HCT116 (cell line): ENCODE measurements at regions not wholly inside any gene's neighbourhood (a gene's known extent, or its start where the extent isn't known, plus 50 kb on each side); places are given as distances from the start of the nearest gene placed in this dataset.

ENCODE experiments used
- ATAC-seq: fragments of 200-7000 bp; cut with Tn5 transposase; 2 replicates; pipeline ENCODE4 v1.9.1; 2020; ENCODE audit warnings: mild to moderate bottlenecking, moderate library complexity
- BruUV-seq: library from RNA; stranded (reverse); fragments of 400-500 nt; replicated peaks from 2 replicates; lab custom pipeline; 2021; lab: Mats Ljungman, UMichigan
- CTCF ChIA-PET: fragments of 300-600 bp; sonication (Branson Sonifier 250); formaldehyde crosslinking; loops from one replicate; lab custom pipeline; 2021; ENCODE audit warnings: antibody characterized with exemption; lab: Charles Lee
- POLR2A ChIA-PET: fragments of 300-600, 350-600 bp; sonication (Branson Sonifier 250); formaldehyde crosslinking; loops from one replicate; lab custom pipeline; 2021; ENCODE audit warnings: antibody characterized with exemption; lab: Charles Lee
- RAD21 ChIA-PET, 2 experiments: fragments of 300-600 bp; sonication (Branson Sonifier 250); formaldehyde crosslinking; loops; one replicate each; lab custom pipeline; 2023; ENCODE audit warnings: low total read pairs in 2 of 2; ENCODE audit not compliant: uncharacterized antibody in 2 of 2, unreplicated experiment in 2 of 2, low non-redundant PET in 1 of 2; lab: Charles Lee
- DNase-seq: peaks from one replicate; pipeline ENCODE4 v3.0.0-alpha.2; 2010; ENCODE audit warnings: low read depth, low spot score
- H2AFZ ChIP-seq: fragments of 200-600 bp; shearing (Covaris generic), sonication (generic); 2 replicates; pipeline ENCODE4 v1.6.1; 2017; ENCODE audit warnings: low read depth, mixed run types, mixed read lengths, antibody characterized with exemption, low read length; ENCODE audit not compliant: poor library complexity, severe bottlenecking
- H3K27ac ChIP-seq: 2 replicates; pipeline ENCODE4 v1.5.1; 2012; ENCODE audit warnings: low read depth, low read length
- H3K27me3 ChIP-seq: fragments of 200-600 bp; sonication (generic); 2 replicates; pipeline ENCODE4 v1.6.1; 2016; ENCODE audit warnings: mixed run types, low read length, mixed read lengths; ENCODE audit not compliant: insufficient read depth
- H3K36me3 ChIP-seq, 2 experiments: fragments of 200-500 bp in 1 of 2; fragments of 200-600 bp in 1 of 2; sonication (Bioruptor generic) in 1 of 2; sonication (generic) in 1 of 2; 2 replicates each; pipeline versions ENCODE4 v1.5.1 to v1.6.1; 2014 to 2016; ENCODE audit warnings: low read length in 2 of 2, inconsistent platforms in 1 of 2, mixed read lengths in 1 of 2, mixed run types in 1 of 2; ENCODE audit not compliant: insufficient read depth in 2 of 2, control insufficient read depth in 1 of 2
- H3K4me1 ChIP-seq, 2 experiments: fragments of 200-600 bp in 1 of 2; sonication (generic) in 1 of 2; 2 replicates each; pipeline versions ENCODE4 v1.5.1 to v1.6.1; 2012 to 2017; ENCODE audit warnings: low read length in 2 of 2, inconsistent platforms in 1 of 2, mild to moderate bottlenecking in 1 of 2, mixed read lengths in 1 of 2, mixed run types in 1 of 2, moderate library complexity in 1 of 2; ENCODE audit not compliant: insufficient read depth in 2 of 2, control insufficient read depth in 1 of 2
- H3K4me2 ChIP-seq: fragments of 200-600 bp; sonication (generic); 2 replicates; pipeline ENCODE4 v1.6.1; 2017; ENCODE audit warnings: mixed run types, low read length, mixed read lengths
- H3K4me3 ChIP-seq, 2 experiments: fragments of 200-600 bp in 1 of 2; sonication (generic) in 1 of 2; replicated peaks in 1 of 2; 2 replicates each; pipeline ENCODE4 v1.5.1; 2011 to 2016; ENCODE audit warnings: low read length in 2 of 2, control low read depth in 1 of 2, low read depth in 1 of 2, mild to moderate bottlenecking in 1 of 2, mixed read lengths in 1 of 2, mixed run types in 1 of 2
- H3K79me2 ChIP-seq: fragments of 200-600 bp; sonication (generic); 2 replicates; pipeline ENCODE4 v1.6.1; 2017; ENCODE audit warnings: mild to moderate bottlenecking, mixed run types, low read length, moderate library complexity, mixed read lengths; ENCODE audit not compliant: insufficient read depth
- H3K9ac ChIP-seq: fragments of 200-600 bp; sonication (generic); 2 replicates; pipeline ENCODE4 v1.6.1; 2016; ENCODE audit warnings: low read length, mixed read lengths
- H3K9me2 ChIP-seq: fragments of 200-600 bp; sonication (generic), shearing (Covaris generic); 2 replicates; pipeline ENCODE4 v1.6.1; 2017; ENCODE audit warnings: mixed run types, mild to moderate bottlenecking, moderate library complexity; ENCODE audit not compliant: insufficient read depth
- H3K9me3 ChIP-seq, 2 experiments: fragments of 200-500 bp in 1 of 2; fragments of 200-600 bp in 1 of 2; sonication (Bioruptor generic) in 1 of 2; sonication (generic) in 1 of 2; 2 replicates each; pipeline ENCODE4 v1.6.1; 2014 to 2017; ENCODE audit warnings: low read length in 2 of 2, mixed read lengths in 2 of 2, inconsistent platforms in 1 of 2, low read depth in 1 of 2, mild to moderate bottlenecking in 1 of 2, mixed run types in 1 of 2, moderate library complexity in 1 of 2; ENCODE audit not compliant: control insufficient read depth in 1 of 2, insufficient read depth in 1 of 2
- H4K20me1 ChIP-seq: fragments of 200-600 bp; sonication (generic), shearing (Covaris generic); 2 replicates; pipeline ENCODE4 v1.6.1; 2017; ENCODE audit warnings: mixed run types, mild to moderate bottlenecking, moderate library complexity; ENCODE audit not compliant: insufficient read depth
- CBX3 ChIP-seq: IDR thresholded peaks from 2 replicates; pipeline ENCODE4 v1.6.1; 2012; ENCODE audit warnings: low read depth
- CEBPB ChIP-seq: IDR thresholded peaks from 2 replicates; pipeline ENCODE4 v1.6.1; 2012; ENCODE audit warnings: low read depth
- CTCF ChIP-seq, 3 experiments: fragments of 200-600 bp in 1 of 3; sonication (generic) in 1 of 3; IDR thresholded peaks in 2 of 3; conservative IDR thresholded peaks in 1 of 3; 2 replicates each; pipeline ENCODE4 v1.5.1; 2012 to 2017; ENCODE audit warnings: low read depth in 2 of 3, low read length in 2 of 3, antibody characterized with exemption in 1 of 3, borderline replicate concordance in 1 of 3, control low read depth in 1 of 3, mild to moderate bottlenecking in 1 of 3, mixed read lengths in 1 of 3, mixed run types in 1 of 3, moderate library complexity in 1 of 3; ENCODE audit not compliant: insufficient read depth in 1 of 3
- EGR1 ChIP-seq: IDR thresholded peaks from 2 replicates; pipeline ENCODE4 v1.6.1; 2012; ENCODE audit warnings: low read depth
- EZH2 ChIP-seq: fragments of 200-600 bp; sonication (generic); IDR thresholded peaks from 2 replicates; pipeline ENCODE4 v1.6.1; 2017; ENCODE audit warnings: antibody characterized with exemption, mixed run types
- EZH2phosphoT487 ChIP-seq: fragments of 200-600 bp; IDR thresholded peaks from 2 replicates; pipeline ENCODE4 v1.6.1; 2018; ENCODE audit warnings: antibody characterized with exemption, borderline replicate concordance
- FOSL1 ChIP-seq: IDR thresholded peaks from 2 replicates; pipeline ENCODE4 v1.6.1; 2012; ENCODE audit warnings: low read depth
- JUND ChIP-seq: IDR thresholded peaks from 2 replicates; pipeline ENCODE4 v1.6.1; 2012
- POLR2AphosphoS5 ChIP-seq: IDR thresholded peaks from 2 replicates; pipeline ENCODE4 v1.6.1; 2011; ENCODE audit warnings: mild to moderate bottlenecking, low read depth, low read length, moderate library complexity
- RAD21 ChIP-seq: IDR thresholded peaks from 2 replicates; pipeline ENCODE4 v1.6.1; 2012; ENCODE audit warnings: low read depth, mild to moderate bottlenecking
- REST ChIP-seq: IDR thresholded peaks from 2 replicates; pipeline ENCODE4 v1.6.1; 2012; ENCODE audit warnings: low read depth
- SP1 ChIP-seq: IDR thresholded peaks from 2 replicates; pipeline ENCODE4 v1.6.1; 2012; ENCODE audit warnings: low read depth
- ZBTB33 ChIP-seq: IDR thresholded peaks from 2 replicates; pipeline ENCODE4 v1.6.1; 2011; ENCODE audit warnings: mild to moderate bottlenecking, low read length, moderate library complexity; ENCODE audit not compliant: insufficient replicate concordance; ENCODE audit errors: extremely low read depth
- ZFX ChIP-seq: fragments of 450-650 bp; IDR thresholded peaks from 2 replicates; pipeline ENCODE4 v1.6.1; 2017
- ZNF274 ChIP-seq: fragments of 200-500 bp; sonication (Bioruptor generic); IDR thresholded peaks from 2 replicates; pipeline ENCODE4 v1.6.1; 2014; ENCODE audit warnings: mild to moderate bottlenecking, low read depth, low read length, inconsistent platforms
- intact Hi-C: fragments of 100-400 bp; cut with micrococcal nuclease; formaldehyde crosslinking; loops from 2 replicates; pipeline ENCODE4 v1.10.0; 2022

GRCh38 chr1:208909011-208909984, 665.1 kb upstream of the PLXNA2 start:
- POLR2A ChIA-PET, result no interaction called here
- no peak for DNase-seq
- Histone ChIP-seq H3K9me3 (no peaks in the 10 kb centered on the region), H3K4me2 (no peak overlapping the region), H3K9ac (no peak overlapping the region), H3K9me2 (no peaks in the 10 kb centered on the region), H3K27me3 (no peaks in the 10 kb centered on the region), H4K20me1 (no peaks in the 10 kb centered on the region), H3K27ac (no peak overlapping the region), H3K79me2 (no peaks in the 10 kb centered on the region), H3K4me3 (no peak overlapping the region), H2AFZ (no peak overlapping the region), H3K4me1 (no peaks in the 10 kb centered on the region), H3K36me3 (no peaks in the 10 kb centered on the region)
- RAD21 ChIA-PET, result no interaction called here
- ATAC-seq, result no peak
- no peak for TF ChIP-seq ZBTB33
- TF ChIP-seq CEBPB, result no peak
- no peak for TF ChIP-seq EZH2
- no peak for TF ChIP-seq POLR2AphosphoS5
- no peak for TF ChIP-seq JUND
- no peak for TF ChIP-seq ZFX
- no peak for TF ChIP-seq EGR1
- no peak for TF ChIP-seq SP1
- TF ChIP-seq CTCF (IDR thresholded peaks at IDR 0.05 in 2 of 3, conservative IDR thresholded peaks at IDR 0.05 in 1 of 3; ENCODE audit: borderline replicate concordance in 1 of 3, insufficient read depth in 1 of 3, low read depth in 2 of 3, low read length in 2 of 3), result no peak
- no peak for TF ChIP-seq REST
- TF ChIP-seq EZH2phosphoT487, result no peak
- no peak for TF ChIP-seq FOSL1
- no peak for TF ChIP-seq CBX3
- TF ChIP-seq RAD21, result no peak
- no peak for TF ChIP-seq ZNF274
- BruUV-seq, result no TSS peak
- intact Hi-C loops, result no loop called here
- CTCF ChIA-PET, result no interaction called here
